ENCODE measurements at regions not wholly inside any gene's neighbourhood (a gene's known extent, or its start where the extent isn't known, plus 50 kb on each side); places are given as distances from the start of the nearest gene placed in this dataset.

GRCh38 chr4:28369499-28369898 is 1508.9 kb downstream of the STIM2 start:
- in situ Hi-C loops (cut with HindIII; ENCODE audit: low pct_unique_long_range_greater_than_20kb, low sequenced_read_pairs), result no loop called here
- DNase-seq (ENCODE audit: low read depth), result no peak

DNA sequence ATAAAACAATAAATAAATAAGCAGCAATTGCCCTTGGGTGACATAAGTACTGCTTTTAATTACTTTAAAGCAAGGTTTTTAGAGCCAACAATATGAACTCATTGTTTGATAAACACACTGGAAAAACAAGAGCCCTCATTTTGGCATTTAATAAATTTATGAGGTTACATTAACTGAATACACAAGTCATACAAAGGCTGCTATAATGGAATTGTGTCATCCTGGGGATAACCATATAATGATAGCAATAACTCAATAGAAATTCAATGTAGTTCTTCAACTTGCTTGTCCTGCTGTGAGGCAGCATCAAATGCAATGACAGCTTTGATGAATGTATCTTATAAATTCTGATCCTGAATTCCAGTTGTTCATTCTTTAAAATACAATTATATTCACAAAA is 1512.5 kb downstream of the STIM2 start:
- DNase-seq (ENCODE audit: low read depth), result no peak
- in situ Hi-C loops (cut with HindIII; ENCODE audit: low pct_unique_long_range_greater_than_20kb, low sequenced_read_pairs), result no loop called here

- DNase-seq (ENCODE audit: low read depth), result no peak
- in situ Hi-C loops (cut with HindIII; ENCODE audit: low pct_unique_long_range_greater_than_20kb, low sequenced_read_pairs), result no loop called here
These were observed 1513.0 kb downstream of the STIM2 start for GRCh38 chr4:28373601-28374000.

DNA sequence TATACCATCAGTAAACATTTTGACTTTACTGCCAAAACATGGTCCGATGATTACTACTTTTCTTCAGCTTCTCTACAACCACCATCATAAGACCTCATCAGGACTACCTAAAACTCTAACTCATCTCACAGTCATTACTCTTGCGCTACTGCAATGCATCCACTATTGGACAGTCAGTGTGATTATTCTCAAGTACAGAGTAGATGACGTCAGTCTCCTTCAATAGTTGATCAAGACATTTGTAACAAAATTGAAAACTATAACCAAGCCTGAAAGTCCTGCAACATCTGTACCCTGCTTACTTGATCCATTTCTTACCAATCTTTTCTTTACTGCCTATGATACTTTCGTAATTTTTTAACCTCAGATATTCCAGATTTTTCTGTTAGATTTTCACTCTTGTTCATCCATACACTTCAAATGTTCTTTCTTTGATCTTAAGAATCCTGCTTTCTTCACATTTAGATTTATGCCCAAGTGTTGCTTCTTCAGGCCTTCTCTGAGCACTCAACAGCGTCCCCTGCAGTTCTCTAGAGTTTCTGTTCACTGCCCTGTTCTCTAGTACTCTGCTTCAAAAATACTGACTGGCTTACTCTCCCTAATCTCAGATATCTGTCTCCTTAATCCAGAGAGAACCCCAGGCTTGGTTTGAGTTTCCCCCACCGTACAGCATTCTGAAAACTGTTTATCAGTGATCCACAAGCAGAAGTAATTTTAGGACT is 1517.6 kb downstream of the STIM2 start:
- in situ Hi-C loops (cut with HindIII; ENCODE audit: low pct_unique_long_range_greater_than_20kb, low sequenced_read_pairs), result no loop called here
- no peak for DNase-seq (ENCODE audit: low read depth)

DNA sequence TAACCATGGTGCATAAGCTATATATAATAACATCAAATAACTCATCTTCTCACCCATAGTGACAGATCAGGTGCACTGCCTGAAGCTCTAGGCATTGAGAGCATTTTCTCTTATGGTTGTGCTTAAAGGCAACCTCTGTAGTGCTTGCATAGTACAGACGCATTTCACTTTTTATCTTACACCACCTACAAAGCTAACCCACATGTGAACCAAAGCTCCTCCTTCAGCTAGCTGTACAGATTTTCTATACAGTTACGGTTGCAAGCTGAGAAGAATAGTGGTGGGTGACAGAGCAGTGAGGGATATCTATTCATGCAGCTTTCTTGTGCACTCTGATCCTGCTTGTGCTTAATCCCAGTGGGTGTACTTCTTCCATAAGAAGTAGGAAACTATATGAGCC is 1525.2 kb downstream of the STIM2 start:
- in situ Hi-C loops (cut with HindIII; ENCODE audit: low pct_unique_long_range_greater_than_20kb, low sequenced_read_pairs), result no loop called here
- DNase-seq (ENCODE audit: low read depth), result no peak

DNA sequence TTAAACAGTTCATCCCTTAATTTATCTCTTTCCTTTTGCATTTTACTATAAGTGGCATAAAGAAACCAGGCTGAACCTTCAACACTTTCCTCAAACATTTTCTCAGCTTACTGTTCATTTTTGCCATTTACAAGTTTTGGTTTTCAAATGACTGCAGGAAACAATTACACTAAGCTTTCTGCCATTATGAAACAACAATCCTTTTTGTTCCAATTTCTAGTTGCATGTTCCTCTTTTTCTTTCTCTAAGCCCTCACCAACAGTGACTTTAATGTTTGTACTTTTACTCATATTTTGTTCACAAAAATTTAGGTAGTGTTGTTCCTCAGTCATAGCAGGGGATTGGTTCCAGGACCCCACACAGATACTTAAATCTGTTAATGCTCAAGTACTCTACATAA is 1526.1 kb downstream of the STIM2 start:
- no peak for DNase-seq (ENCODE audit: low read depth)
- in situ Hi-C loops (cut with HindIII; ENCODE audit: low pct_unique_long_range_greater_than_20kb, low sequenced_read_pairs), result no loop called here

GRCh38 chr4:28388471-28388870 is 1527.8 kb downstream of the STIM2 start:
- no peak for DNase-seq (ENCODE audit: low read depth)
- in situ Hi-C loops (cut with HindIII; ENCODE audit: low pct_unique_long_range_greater_than_20kb, low sequenced_read_pairs), result no loop called here

DNA sequence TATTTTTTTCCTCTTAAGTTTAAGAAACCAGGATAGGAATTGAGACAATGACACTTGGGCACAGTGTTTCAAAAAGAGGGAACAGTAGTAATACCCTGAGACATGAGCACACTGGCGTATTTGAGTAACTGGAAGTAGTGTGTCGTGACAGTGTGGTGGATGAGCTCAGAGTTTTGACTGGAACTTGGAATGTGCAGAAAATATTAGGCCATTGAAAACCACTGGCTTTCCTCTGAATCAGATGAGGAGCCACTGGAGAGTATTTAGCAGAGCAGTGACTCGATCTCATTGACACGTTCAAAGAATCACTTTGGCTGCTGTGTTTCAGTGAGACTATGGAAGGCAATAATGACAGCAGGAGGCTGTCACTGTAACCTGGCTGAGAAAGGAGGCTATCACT is 1531.2 kb downstream of the STIM2 start:
- no peak for DNase-seq (ENCODE audit: low read depth)

GRCh38 chr4:28402751-28403150 is 1542.1 kb downstream of the STIM2 start:
- in situ Hi-C loops (cut with HindIII; ENCODE audit: low pct_unique_long_range_greater_than_20kb, low sequenced_read_pairs), result no loop called here
- DNase-seq (ENCODE audit: low read depth), result no peak

More for the DNA sequence above, 1531.2 kb downstream of the STIM2 start:
- in situ Hi-C loops (cut with HindIII; ENCODE audit: low pct_unique_long_range_greater_than_20kb, low sequenced_read_pairs), result no loop called here

DNA sequence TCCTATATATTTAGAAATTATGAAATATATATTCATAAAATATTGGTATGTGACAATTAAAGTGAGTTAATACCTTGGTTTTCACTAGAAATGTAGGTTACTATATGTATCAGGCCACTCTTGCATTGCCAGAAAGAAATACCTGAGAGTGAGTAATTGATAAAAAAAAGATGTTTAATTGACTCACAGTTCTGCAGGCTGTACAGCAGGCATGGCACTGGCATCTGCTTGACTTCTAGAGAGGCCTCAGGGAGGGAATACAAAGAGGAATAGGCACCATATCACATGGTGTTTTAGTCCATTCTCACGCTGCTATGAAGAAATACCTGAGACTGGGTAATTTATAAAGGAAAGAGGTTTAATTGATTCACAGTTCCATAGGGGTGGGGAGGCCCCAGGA is 1560.6 kb downstream of the STIM2 start:
- in situ Hi-C loops (cut with HindIII; ENCODE audit: low pct_unique_long_range_greater_than_20kb, low sequenced_read_pairs), result no loop called here
- no peak for DNase-seq (ENCODE audit: low read depth)

DNA sequence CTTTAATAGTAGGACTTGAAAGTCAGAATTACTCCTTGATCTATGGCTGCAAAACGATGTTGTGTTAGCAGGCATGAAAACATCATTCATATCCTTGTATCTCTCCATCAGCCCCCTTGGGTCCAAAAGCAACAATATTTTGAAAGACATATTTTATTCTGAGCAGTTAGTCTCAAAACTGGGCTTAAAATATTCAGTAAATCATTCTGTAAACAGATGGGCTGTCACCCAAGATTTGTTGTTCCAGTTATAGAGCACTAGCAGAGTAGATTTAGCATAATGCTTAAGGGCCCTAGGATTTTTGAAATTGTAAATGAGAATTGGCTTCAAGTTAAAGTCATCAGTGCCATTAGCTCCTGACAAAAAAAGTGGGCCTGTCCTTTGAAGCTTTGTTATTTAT is 1565.6 kb downstream of the STIM2 start:
- no peak for DNase-seq (ENCODE audit: low read depth)
- in situ Hi-C loops (cut with HindIII; ENCODE audit: low pct_unique_long_range_greater_than_20kb, low sequenced_read_pairs), result no loop called here

DNA sequence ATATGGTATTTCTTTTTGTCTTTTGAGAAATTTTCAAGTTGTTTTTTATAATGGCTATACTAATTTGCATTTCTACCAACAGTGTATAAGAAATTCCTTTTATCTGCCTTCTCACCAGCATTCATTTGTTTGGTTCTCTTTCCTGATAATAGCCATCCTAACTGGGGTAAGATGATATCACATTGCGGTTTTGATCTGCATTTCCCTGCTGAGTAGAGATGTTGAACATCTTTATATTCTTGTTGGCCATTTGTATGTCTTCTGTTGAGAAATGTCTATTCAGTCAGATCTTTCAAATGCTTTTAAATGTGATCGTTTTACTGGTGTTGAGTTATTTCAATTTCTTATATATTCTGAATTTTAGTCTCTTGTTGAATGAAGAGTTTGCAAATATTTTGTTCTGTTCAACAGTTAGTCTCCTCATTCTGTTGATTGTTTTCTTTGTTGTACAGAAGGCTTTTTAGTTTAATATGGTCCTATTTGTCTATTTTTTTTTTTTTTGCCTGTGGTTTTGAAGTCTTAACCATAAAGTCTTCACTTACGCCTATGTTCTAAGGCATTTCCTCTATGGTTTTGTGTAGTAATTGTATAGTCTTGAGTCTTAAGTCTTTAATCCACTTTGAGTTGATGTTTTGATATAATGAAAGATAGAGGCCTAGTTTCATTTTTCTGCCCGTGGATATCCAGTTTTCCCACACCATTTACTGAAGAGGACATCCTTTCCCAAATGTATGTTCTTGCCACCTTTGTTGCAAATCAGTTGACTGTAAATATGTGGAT is 1566.9 kb downstream of the STIM2 start:
- in situ Hi-C loops (cut with HindIII; ENCODE audit: low pct_unique_long_range_greater_than_20kb, low sequenced_read_pairs), result no loop called here
- no peak for DNase-seq (ENCODE audit: low read depth)

- DNase-seq (ENCODE audit: low read depth), result no peak
- in situ Hi-C loops (cut with HindIII; ENCODE audit: low pct_unique_long_range_greater_than_20kb, low sequenced_read_pairs), result no loop called here
These were observed 1571.8 kb downstream of the STIM2 start for GRCh38 chr4:28432348-28433025.

DNA sequence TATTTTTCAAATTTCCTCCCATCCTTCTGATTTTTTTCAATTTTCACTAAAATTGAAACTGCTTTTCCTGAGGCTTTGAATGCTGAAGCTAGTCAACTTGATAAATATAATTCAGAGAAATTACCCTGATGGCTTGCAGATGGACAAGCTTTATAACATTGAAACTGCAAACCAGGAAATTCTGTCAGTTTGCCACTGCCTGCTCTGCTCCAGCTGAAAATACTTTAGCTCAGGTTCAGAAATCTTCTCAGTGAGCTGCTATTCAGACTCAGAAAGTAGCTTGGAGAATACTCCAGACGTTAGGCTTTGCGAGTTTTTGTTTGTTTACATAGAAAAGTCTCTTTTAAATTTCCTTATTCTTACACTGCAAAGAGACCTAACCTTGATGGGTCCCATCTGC is 1574.7 kb downstream of the STIM2 start:
- DNase-seq (ENCODE audit: low read depth), result no peak

GRCh38 chr4:28436191-28437080 is 1575.8 kb downstream of the STIM2 start:
- in situ Hi-C loops (cut with HindIII; ENCODE audit: low pct_unique_long_range_greater_than_20kb, low sequenced_read_pairs), result no loop called here

More for the DNA sequence above, 1574.7 kb downstream of the STIM2 start:
- in situ Hi-C loops (cut with HindIII; ENCODE audit: low pct_unique_long_range_greater_than_20kb, low sequenced_read_pairs), result no loop called here

GRCh38 chr4:28443371-28443770 is 1582.7 kb downstream of the STIM2 start:
- in situ Hi-C loops (cut with HindIII; ENCODE audit: low pct_unique_long_range_greater_than_20kb, low sequenced_read_pairs), result no loop called here
- DNase-seq (ENCODE audit: low read depth), result no peak

More at GRCh38 chr4:28436191-28437080, 1575.8 kb downstream of the STIM2 start:
- DNase-seq (ENCODE audit: low read depth), result no peak

- DNase-seq (ENCODE audit: low read depth), result no peak
- in situ Hi-C loops (cut with HindIII; ENCODE audit: low pct_unique_long_range_greater_than_20kb, low sequenced_read_pairs), result no loop called here
These were observed 1583.3 kb downstream of the STIM2 start for GRCh38 chr4:28443801-28444412.
